Stomach (tissue), 4 donors: ENCODE measurements at regions not wholly inside any gene's neighbourhood (a gene's known extent, or its start where the extent isn't known, plus 50 kb on each side); places are given as distances from the start of the nearest gene placed in this dataset.

Source experiments
- CTCF ChIP-seq, 7 experiments: fragments of 450-650 bp in 4 of 7; fragments of 200-600 bp in 3 of 7; sonication (generic) in 3 of 7; IDR thresholded peaks; one replicate each; pipeline ENCODE4 v1.5.1; 2016 to 2019; ENCODE audit warnings: antibody characterized with exemption in 7 of 7, control low read depth in 2 of 7, mild to moderate bottlenecking in 1 of 7
- EP300 ChIP-seq: sonication (generic); formaldehyde crosslinking; IDR thresholded peaks from one replicate; pipeline ENCODE4 v1.6.1; 2017; ENCODE audit warnings: antibody characterized with exemption
- POLR2A ChIP-seq, 4 donors: fragments of 450-650 bp; IDR thresholded peaks; one replicate each; pipeline ENCODE4 v1.6.1; 2016; ENCODE audit warnings: antibody characterized with exemption in 4 of 4, control low read depth in 2 of 4, mild to moderate bottlenecking in 1 of 4, moderate library complexity in 1 of 4
- POLR2AphosphoS5 ChIP-seq, 3 donors: sonication (generic); formaldehyde crosslinking; IDR thresholded peaks; one replicate each; pipeline ENCODE4 v1.6.1; 2016; ENCODE audit warnings: antibody characterized with exemption in 3 of 3

- TF ChIP-seq CTCF (IDR thresholded peaks at IDR 0.05) (no peak), POLR2A (IDR thresholded peaks at IDR 0.05) (no peak), EP300 (no peak), POLR2AphosphoS5 (IDR thresholded peaks at IDR 0.05) (no peak)
Measured at GRCh38 chr1:199405634-199406196, 621.8 kb upstream of the NR5A2 start.
